Fibroblast of the aortic adventitia (primary cell): ENCODE measurements at regions not wholly inside any gene's neighbourhood (a gene's known extent, or its start where the extent isn't known, plus 50 kb on each side); places are given as distances from the start of the nearest gene placed in this dataset.
A peak's percentile ranks its signal among the peaks of the same experiment; 100 is the strongest.

Source experiments
- DNase-seq: peaks from one replicate; pipeline ENCODE4 v3.0.0-alpha.2; 2010; ENCODE audit warnings: low read depth
- H3K4me3 ChIP-seq: 2 replicates; pipeline ENCODE4 v1.5.1; 2011; ENCODE audit warnings: low read depth, mild to moderate bottlenecking, control low read depth, low read length, moderate library complexity
- TF ChIP-seq, protein P1 (sequence below): IDR thresholded peaks from 2 replicates; pipeline ENCODE4 v1.5.1; 2011; ENCODE audit warnings: mild to moderate bottlenecking, low read length, control low read depth, inconsistent platforms; ENCODE audit not compliant: insufficient read depth

DNA sequence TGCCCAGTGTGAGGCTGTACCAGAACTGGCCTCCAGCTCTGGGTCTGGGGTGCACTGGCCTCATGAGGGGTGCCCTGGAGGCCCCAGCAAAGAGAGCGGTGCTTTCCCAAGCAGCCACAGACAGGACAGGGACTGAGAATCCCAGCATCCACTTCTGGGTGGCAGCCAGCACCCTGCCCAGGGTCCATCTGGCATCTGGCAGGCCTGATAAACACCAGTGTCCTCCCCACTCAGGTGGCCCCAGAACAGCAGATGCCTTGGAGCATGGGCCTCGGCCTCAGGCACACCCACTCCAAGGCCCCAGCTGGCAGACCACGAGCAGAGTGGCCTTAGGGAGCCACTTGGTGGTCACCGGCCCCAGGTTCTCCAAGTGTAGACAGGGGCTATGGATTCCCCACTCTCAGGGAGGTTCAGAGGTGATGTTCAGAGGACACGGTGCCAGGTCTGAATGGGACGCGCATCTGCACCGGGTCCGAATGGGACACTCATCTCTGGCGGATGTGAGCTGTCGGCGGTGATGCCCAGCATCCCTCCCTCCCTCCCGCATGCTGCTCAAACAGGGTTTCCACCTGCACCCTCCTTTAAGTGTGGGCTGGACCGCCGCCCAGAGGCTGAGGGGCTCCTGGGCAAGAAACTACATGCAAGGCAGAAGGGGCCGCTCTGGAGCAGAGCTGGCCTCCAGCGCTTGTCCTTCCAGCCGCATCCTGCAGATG lies 82.2 kb upstream of the GPC1 start:
- TF ChIP-seq, protein P1, sequence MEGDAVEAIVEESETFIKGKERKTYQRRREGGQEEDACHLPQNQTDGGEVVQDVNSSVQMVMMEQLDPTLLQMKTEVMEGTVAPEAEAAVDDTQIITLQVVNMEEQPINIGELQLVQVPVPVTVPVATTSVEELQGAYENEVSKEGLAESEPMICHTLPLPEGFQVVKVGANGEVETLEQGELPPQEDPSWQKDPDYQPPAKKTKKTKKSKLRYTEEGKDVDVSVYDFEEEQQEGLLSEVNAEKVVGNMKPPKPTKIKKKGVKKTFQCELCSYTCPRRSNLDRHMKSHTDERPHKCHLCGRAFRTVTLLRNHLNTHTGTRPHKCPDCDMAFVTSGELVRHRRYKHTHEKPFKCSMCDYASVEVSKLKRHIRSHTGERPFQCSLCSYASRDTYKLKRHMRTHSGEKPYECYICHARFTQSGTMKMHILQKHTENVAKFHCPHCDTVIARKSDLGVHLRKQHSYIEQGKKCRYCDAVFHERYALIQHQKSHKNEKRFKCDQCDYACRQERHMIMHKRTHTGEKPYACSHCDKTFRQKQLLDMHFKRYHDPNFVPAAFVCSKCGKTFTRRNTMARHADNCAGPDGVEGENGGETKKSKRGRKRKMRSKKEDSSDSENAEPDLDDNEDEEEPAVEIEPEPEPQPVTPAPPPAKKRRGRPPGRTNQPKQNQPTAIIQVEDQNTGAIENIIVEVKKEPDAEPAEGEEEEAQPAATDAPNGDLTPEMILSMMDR = no peak
- no peak overlapping the region for H3K4me3 ChIP-seq
- DNase-seq = no peak

DNA sequence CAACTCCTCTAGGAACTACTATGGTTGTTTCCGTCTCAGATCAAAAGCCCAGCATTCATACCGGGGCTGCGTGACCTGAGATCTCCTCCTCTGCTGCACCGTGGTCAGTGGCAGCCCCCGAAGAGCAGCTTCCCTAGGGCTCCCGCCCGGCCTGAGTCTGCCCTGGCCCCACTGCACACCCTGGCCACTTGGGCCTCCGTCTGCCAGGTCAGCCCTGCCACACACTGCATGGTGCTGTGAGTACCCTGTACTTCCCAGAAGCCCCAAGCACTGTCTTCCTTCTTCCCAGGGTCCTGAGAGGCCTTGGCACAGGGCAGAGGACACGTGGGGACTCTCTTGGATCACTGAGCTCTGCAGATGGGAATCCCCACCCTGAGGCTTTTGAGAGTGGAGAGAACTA lies 81.5 kb upstream of the GPC1 start:
- DNase-seq = no peak
- H3K4me3 ChIP-seq = no peak overlapping the region
- TF ChIP-seq, protein P1 = no peak

DNA sequence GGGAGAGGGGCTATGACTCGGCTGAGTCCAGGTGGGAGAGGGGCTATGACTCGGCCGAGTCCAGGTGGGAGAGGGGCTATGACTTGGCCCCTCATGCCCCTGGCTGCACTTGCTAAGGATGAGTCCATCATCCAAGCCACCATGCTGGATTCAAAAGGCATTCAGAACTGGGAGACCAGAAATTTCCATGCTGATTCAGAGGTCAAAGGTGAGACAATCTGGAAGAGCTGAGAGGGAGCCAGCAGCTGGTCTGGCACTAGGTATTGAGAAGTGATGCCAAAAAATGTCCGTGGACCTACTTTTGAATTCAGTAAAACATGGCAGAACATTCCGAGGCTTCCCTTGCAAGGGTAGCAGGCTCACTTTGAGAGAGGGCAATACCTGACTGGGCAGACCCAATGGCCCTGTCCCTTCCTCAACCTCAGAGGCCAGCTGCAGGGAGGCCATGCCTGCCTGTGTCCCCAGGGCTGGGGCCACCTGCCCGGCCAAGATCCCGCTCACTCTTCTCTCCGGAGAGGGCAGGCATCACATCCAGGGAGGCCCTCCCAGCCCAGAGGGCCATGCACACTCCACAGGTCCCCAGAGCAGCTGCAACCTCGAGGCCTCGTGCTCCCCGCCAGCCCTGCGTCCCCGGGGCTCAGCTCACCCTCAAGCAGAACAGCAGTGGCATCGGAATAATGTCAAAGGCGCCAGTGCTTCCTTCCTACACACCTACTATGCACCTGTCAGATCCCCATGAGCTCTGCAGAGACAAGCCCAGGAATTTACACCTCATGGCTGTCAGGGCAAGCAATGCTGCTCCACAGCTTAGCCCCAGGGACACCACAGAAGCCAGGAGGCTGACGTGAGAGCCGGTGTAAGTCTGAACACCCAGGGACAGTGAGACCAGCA lies 80.2 kb upstream of the GPC1 start:
- no peak overlapping the region for H3K4me3 ChIP-seq
- TF ChIP-seq, protein P1 = no peak
- DNase-seq = peak; percentile 63

- no peak overlapping the region for H3K4me3 ChIP-seq
- TF ChIP-seq, protein P1 = no peak
- no peak for DNase-seq
Observed at GRCh38 chr2:240355962-240356361, 79.5 kb upstream of the GPC1 start.

DNA sequence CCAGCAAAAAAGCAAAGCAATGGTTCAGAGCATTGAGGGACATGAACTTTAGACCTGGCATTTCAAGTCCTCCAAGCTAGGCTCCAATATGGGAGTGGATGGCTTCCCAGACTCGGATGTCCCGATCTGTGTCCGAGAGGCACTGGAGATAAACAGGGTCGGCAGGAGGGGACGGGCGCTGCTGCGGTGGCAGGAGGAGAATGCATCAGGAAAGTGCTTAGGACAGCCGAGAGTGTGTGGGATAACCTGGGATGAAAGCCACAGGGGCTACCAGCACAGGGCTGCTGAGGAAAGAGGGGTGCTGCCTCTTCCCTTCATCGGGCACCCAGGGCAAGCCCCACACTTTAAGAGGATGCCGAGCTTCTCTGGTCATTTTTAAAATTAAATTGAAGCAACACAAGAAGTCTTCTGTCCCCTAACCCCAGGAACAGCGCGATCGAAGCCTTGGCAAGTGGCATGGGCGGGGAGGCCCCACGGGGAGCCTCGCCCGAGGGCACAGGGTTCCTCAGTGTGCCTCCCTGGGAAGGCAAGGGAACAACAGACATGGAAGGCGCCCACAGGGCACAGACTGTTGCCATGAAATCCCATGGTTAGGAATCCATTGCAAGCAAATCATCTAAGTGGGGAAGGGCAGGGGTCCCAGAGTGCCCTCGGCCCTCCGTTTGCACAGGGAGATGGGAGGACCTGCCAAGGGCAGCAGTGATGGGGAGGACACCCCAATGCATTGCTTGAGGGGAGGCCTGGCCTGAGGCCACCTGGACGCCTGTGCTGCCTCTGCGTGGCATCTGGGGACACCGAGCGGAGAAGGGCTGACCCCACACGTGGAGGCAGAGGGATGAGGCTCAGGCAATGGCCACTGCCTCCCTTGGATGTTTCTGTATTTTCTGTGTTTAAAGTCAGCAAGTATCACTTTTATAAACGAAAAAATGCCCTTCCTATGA lies 78.5 kb upstream of the GPC1 start:
- no peak overlapping the region for H3K4me3 ChIP-seq
- no peak for DNase-seq
- TF ChIP-seq, protein P1 = no peak

GRCh38 chr2:240357641-240358012 lies 77.8 kb upstream of the GPC1 start:
- TF ChIP-seq, protein P1 = no peak
- no peak for DNase-seq
- H3K4me3 ChIP-seq = no peak overlapping the region
